ENCODE measurements at regions not wholly inside any gene's neighbourhood (a gene's known extent, or its start where the extent isn't known, plus 50 kb on each side); places are given as distances from the start of the nearest gene placed in this dataset.

DNA sequence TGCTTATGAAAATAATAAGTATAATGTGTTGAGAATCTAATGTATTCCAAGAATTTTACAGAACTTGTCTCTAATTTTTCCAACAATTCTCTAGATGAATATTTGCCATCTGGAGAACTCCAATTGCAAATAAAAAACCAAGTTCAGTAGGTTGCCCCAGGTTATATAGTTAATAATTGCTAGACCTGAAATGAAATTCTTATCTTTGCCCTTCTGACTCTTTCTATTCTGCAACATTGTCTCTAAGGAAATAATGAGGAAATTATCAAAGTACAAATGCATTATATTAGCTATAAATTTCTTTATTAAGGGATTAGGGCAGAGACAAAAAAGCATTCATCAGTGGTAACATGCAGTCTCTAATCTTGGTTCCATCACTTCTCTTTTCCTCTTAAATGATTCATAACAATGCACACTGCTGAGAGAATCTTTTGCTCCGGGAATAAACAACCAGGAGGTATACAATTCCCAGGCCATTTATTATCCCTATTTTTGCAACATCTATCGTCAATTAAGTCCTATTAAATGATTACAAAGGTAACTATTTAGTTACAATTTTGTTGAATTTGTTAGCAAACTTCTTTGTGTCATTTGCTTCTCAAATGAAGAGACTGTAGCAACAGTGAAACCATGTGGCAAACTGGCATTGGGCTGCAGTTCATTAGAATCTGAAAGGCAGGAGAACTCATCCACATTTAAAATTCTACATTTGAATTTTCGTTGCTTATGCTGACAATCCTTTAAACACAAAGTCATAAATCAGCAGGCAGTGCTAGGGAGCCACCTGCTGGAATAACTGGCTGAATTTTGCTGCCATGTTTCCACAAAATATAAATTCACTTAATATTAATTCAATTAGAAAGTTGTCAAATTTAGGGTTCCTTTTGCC is 349.6 kb downstream of the KIF2B start:
- H4K20me1 ChIP-seq (ENCODE audit: control insufficient read depth, extremely low read depth, insufficient read depth, low read length), result no peaks in the 10 kb centered on the region
- H3K4me3 ChIP-seq (ENCODE audit: control insufficient read depth in 2 of 3, extremely low read depth in 1 of 3, insufficient read depth in 2 of 3, low read depth in 1 of 3, low read length in 3 of 3), result no peak overlapping the region
- no peaks in the 10 kb centered on the region for H3K9me3 ChIP-seq (ENCODE audit: control insufficient read depth, low read depth, low read length)
- H3K9me1 ChIP-seq (ENCODE audit: control insufficient read depth, extremely low read depth, insufficient read depth, low read length), result no peaks in the 10 kb centered on the region
- peaks cover 8% of the 10 kb centered on the region for H3K4me1 ChIP-seq (ENCODE audit: control insufficient read depth, extremely low read depth, insufficient read depth, low read length)
- DNase-seq (ENCODE audit: low read depth, low spot score) (no peak), FAIRE-seq (peak; percentile 68)
- H2AFZ ChIP-seq (ENCODE audit: control insufficient read depth, low read length), result no peak overlapping the region
- dilution Hi-C loops (cut with MboI; ENCODE audit: extremely low pct_ligation_motif_present, low sequenced_read_pairs), result no loop called here
- no peak overlapping the region for H3K27ac ChIP-seq (ENCODE audit: control insufficient read depth, insufficient read depth, low read length)
- no peaks in the 10 kb centered on the region for H3K36me3 ChIP-seq (ENCODE audit: control insufficient read depth in 2 of 2, extremely low read depth in 1 of 2, insufficient read depth in 2 of 2, low read length in 2 of 2)
- H3K79me2 ChIP-seq (ENCODE audit: control insufficient read depth, insufficient read depth, low read length), result no peaks in the 10 kb centered on the region
- H3K9ac ChIP-seq (ENCODE audit: control insufficient read depth, extremely low read depth, insufficient read depth, low read length), result no peak overlapping the region
- peak overlapping the region; percentile 2 for H3K4me2 ChIP-seq (ENCODE audit: control insufficient read depth, extremely low read depth, insufficient read depth, low read depth, low read length)
- no peaks in the 10 kb centered on the region for H3K27me3 ChIP-seq (ENCODE audit: control insufficient read depth, extremely low read depth, insufficient read depth, low read length)
- TF ChIP-seq, protein P1, sequence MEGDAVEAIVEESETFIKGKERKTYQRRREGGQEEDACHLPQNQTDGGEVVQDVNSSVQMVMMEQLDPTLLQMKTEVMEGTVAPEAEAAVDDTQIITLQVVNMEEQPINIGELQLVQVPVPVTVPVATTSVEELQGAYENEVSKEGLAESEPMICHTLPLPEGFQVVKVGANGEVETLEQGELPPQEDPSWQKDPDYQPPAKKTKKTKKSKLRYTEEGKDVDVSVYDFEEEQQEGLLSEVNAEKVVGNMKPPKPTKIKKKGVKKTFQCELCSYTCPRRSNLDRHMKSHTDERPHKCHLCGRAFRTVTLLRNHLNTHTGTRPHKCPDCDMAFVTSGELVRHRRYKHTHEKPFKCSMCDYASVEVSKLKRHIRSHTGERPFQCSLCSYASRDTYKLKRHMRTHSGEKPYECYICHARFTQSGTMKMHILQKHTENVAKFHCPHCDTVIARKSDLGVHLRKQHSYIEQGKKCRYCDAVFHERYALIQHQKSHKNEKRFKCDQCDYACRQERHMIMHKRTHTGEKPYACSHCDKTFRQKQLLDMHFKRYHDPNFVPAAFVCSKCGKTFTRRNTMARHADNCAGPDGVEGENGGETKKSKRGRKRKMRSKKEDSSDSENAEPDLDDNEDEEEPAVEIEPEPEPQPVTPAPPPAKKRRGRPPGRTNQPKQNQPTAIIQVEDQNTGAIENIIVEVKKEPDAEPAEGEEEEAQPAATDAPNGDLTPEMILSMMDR (optimal IDR thresholded peaks at IDR 0.05 in 1 of 3, IDR thresholded peaks at IDR 0.05 in 1 of 3, conservative IDR thresholded peaks at IDR 0.05 in 1 of 3; ENCODE audit: extremely low read depth in 1 of 3, insufficient read depth in 2 of 3, low read length in 3 of 3), result peak; percentile 50 to 63 (median 60)
- no peak for TF ChIP-seq EZH2 (IDR thresholded peaks at IDR 0.05; ENCODE audit: low read length)

DNA sequence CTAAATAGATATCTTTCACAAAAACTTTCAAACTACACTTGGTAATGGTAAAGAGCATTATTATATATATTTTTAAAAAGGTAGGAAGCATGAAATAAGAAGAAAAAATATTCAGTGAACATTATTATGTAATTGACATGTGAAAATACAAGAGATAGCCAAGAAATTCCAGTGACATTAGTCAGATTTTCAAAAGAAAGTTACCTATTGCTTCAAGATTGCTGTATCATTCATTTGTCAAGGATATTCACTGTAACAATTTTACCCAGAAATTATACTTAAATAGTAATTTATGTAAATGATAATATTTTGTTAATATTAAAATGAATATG is 350.2 kb downstream of the KIF2B start:
- H3K27ac ChIP-seq (ENCODE audit: control insufficient read depth, insufficient read depth, low read length), result no peak overlapping the region
- H3K4me1 ChIP-seq (ENCODE audit: control insufficient read depth, extremely low read depth, insufficient read depth, low read length), result peaks cover 8% of the 10 kb centered on the region
- H3K27me3 ChIP-seq (ENCODE audit: control insufficient read depth, extremely low read depth, insufficient read depth, low read length), result no peaks in the 10 kb centered on the region
- H3K36me3 ChIP-seq (ENCODE audit: control insufficient read depth in 2 of 2, extremely low read depth in 1 of 2, insufficient read depth in 2 of 2, low read length in 2 of 2), result no peaks in the 10 kb centered on the region
- no peak for DNase-seq (ENCODE audit: low read depth, low spot score)
- no peaks in the 10 kb centered on the region for H3K9me1 ChIP-seq (ENCODE audit: control insufficient read depth, extremely low read depth, insufficient read depth, low read length)
- H2AFZ ChIP-seq (ENCODE audit: control insufficient read depth, low read length), result no peak overlapping the region
- no peak overlapping the region for H3K9ac ChIP-seq (ENCODE audit: control insufficient read depth, extremely low read depth, insufficient read depth, low read length)
- H4K20me1 ChIP-seq (ENCODE audit: control insufficient read depth, extremely low read depth, insufficient read depth, low read length), result no peaks in the 10 kb centered on the region
- no peak overlapping the region for H3K4me2 ChIP-seq (ENCODE audit: control insufficient read depth, extremely low read depth, insufficient read depth, low read depth, low read length)
- dilution Hi-C loops (cut with MboI; ENCODE audit: extremely low pct_ligation_motif_present, low sequenced_read_pairs), result no loop called here
- no peaks in the 10 kb centered on the region for H3K79me2 ChIP-seq (ENCODE audit: control insufficient read depth, insufficient read depth, low read length)
- TF ChIP-seq, protein P1 (optimal IDR thresholded peaks at IDR 0.05 in 1 of 3, IDR thresholded peaks at IDR 0.05 in 1 of 3, conservative IDR thresholded peaks at IDR 0.05 in 1 of 3; ENCODE audit: extremely low read depth in 1 of 3, insufficient read depth in 2 of 3, low read length in 3 of 3), result no peak
- no peak for TF ChIP-seq EZH2 (IDR thresholded peaks at IDR 0.05; ENCODE audit: low read length)
- no peak for FAIRE-seq
- no peaks in the 10 kb centered on the region for H3K9me3 ChIP-seq (ENCODE audit: control insufficient read depth, low read depth, low read length)
- no peak overlapping the region for H3K4me3 ChIP-seq (ENCODE audit: control insufficient read depth in 2 of 3, extremely low read depth in 1 of 3, insufficient read depth in 2 of 3, low read depth in 1 of 3, low read length in 3 of 3)
